HG03045 (cell line): ENCODE measurements at regions not wholly inside any gene's neighbourhood (a gene's known extent, or its start where the extent isn't known, plus 50 kb on each side); places are given as distances from the start of the nearest gene placed in this dataset.
"Not testable (repeated sequence)": the region's sequence is repeated elsewhere in the genome, so short reads cannot be mapped to it uniquely, and the experiment has no call there.

ENCODE experiments used
- ATAC-seq: cut with Tn5 transposase; IDR thresholded peaks from one replicate; pipeline ENCODE4 v1.9.1; 2021; ENCODE audit warnings: mild to moderate bottlenecking, moderate library complexity; ENCODE audit not compliant: unreplicated experiment

- ATAC-seq, result no peak
Measured at GRCh38 chr15:21262851-21263425, 177.4 kb downstream of the POTEB3 start.

DNA sequence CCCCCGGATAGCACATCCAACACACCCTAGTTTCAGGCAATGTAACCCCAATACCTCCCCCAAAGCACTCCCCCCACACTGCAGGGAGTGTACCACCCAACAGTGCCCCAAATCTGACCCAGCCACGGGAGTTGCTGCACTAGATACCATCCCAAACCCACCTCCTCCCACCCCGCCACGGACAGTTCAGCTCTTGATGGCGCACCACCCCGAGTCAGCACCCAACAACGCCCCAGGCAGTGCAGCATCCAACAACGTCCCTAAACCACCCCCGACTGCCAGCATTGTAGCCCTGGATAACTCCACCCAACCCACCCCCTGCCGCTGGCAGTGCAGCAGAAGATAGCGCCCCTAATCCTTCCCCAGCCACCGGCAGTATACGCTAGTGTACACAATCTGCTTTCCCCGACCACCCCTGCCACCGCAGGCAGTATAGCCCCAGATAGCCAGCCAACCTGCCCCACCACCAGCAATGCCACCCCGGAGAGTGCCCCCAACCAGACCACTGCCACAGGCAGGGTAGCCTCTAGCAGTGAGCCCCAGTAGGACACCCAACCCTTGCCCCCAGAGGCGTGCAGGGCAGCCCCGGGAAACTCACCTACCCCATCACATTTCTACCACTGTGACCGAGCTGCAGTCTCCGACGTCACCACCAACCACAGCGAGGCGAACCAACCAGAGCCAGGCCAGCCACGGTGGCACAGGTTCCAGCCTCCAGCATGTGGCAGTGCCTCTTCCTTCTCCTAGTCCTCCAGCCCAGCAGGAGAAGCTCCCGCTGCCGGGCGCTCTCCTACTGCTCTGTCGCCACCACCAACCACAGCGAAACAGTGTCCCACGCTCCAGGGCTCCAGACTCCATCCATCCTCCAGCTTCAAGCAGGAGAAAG lies 178.1 kb downstream of the POTEB3 start:
- ATAC-seq, result no peak

DNA sequence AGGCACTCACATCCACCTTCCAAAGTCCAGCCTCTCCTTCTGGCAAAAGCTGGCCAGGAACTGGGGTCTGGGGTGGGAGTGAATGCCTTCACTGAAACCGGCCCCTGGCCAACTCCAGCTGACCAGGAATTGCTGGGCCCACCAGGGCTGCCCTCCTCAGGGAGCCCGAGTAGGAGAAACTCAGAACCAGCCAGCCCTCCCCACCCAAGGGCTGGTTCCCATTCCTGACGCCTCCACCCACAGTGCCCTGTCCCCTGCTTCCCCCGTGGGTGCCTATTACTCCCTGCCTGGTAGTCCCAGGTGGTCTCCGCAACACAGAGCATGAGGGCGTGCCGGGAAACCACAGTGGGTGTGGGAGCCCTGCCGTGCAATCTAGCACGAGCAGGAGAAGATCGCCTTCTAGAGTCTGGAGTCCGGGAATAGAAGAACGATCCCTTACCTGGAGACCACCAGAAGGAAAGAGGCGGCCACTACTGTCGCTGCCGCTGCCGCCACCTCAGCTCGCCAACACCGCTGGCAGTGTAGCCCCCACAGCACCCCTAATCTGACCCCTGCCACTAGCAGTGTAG lies 178.8 kb downstream of the POTEB3 start:
- ATAC-seq, result no peak

DNA sequence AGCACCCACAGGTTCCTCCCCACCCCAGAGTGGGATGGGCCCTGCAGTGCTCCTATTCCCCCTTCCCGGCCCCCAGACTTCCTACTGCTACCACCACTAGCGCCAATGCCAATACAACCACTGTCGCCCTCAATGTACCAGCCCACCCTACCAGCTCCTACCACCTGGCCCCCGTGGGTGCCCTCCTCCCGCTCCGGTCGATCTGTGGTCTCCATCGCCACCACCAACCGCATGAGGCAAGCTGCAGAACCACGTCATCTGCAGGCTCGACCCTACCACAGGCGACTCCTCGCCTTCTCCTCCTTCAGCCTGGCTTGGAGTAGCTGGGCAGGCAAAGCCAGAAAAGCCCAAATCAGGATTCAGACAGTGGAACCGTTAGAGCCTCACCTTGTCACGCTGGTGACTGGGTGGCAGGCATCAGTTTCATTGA lies 179.3 kb downstream of the POTEB3 start:
- ATAC-seq, result no peak

DNA sequence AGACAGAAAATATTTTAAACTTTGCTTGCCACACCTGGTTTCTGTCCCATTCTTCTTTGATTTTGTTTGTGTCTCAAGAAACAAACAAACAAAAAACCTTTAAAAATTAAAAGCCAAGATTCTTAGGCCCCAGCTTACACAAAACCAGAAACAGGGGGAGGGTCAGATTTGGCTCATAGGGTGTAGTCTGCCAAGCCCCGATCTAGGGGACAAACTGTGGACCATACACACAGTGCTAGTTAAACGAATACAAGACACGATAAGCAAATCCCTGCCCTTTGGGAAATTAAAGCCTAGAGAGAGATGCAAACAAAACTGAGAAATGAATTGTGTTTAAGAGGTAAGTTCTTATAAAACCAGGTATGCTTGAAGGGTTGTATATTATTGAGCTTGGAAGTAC lies 181.7 kb downstream of the POTEB3 start:
- not testable (repeated sequence) for ATAC-seq

GRCh38 chr15:21249508-21250019 lies 190.7 kb downstream of the POTEB3 start:
- ATAC-seq, result not testable (repeated sequence)
